GM12892 (cell line): ENCODE measurements at regions not wholly inside any gene's neighbourhood (a gene's known extent, or its start where the extent isn't known, plus 50 kb on each side); places are given as distances from the start of the nearest gene placed in this dataset.

Experiments used
- POLR2A ChIP-seq: IDR thresholded peaks from 2 replicates; pipeline ENCODE4 v1.6.1; 2011; ENCODE audit warnings: low read depth, low read length, control low read depth
- POLR2AphosphoS5 ChIP-seq: IDR thresholded peaks from 2 replicates; pipeline ENCODE4 v1.6.1; 2011; ENCODE audit warnings: low read depth, low read length, control low read depth
- TAF1 ChIP-seq: IDR thresholded peaks from 2 replicates; pipeline ENCODE4 v1.6.1; 2011; ENCODE audit warnings: low read depth, mild to moderate bottlenecking, control low read depth, low read length, borderline replicate concordance

DNA sequence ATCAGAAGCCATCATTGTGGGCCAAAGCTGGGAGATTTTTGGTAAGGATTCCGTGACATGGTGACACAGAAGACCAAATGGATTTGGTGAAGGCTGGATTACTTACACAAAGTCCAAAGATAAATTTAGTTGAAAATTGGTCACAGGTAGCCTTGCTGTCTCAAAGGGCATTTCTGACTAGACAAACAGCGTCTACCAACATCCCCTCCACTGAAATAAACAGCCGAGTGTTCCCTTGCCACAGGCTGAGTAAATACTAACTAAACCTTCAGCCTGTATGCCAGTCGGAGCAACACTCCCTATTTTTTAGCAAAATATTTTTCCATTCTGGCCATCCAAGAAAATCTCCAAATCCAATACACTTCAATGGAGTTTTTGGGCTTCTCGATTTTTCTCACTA lies 279.9 kb upstream of the CITED2 start:
- TF ChIP-seq POLR2AphosphoS5 (no peak), POLR2A (no peak), TAF1 (no peak)
